Fibroblast of peridontal ligament (primary cell): ENCODE measurements at regions not wholly inside any gene's neighbourhood (a gene's known extent, or its start where the extent isn't known, plus 50 kb on each side); places are given as distances from the start of the nearest gene placed in this dataset.

Experiments used
- DNase-seq: peaks from one replicate; pipeline ENCODE4 v3.0.0-alpha.2; 2010; ENCODE audit errors: extremely low read depth

GRCh38 chr1:186620566-186621350, 59.5 kb downstream of the PTGS2 start:
- DNase-seq = peak; percentile 98

GRCh38 chr1:186618401-186619170, 61.6 kb downstream of the PTGS2 start:
- DNase-seq = peak; percentile 81

GRCh38 chr1:186617926-186618325, 62.3 kb downstream of the PTGS2 start:
- DNase-seq = peak; percentile 57

DNA sequence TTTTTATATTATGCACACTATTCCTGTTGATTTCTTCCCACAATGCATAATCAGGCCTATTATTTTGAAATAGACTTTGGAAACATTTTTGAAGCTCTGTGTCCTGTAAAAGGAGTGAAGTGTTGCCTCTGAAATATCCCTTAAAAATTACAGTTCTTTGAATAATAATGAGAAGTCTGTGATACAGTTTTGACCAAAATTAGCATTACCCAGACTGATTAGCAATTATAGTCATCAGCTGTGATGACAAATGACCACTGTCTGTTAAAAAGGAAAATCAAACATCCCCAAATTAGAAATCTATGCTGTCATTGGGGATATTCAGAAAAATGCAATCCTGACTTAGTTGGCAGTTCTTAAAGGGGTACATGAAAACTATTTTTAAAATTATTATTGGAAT, 63.7 kb downstream of the PTGS2 start:
- DNase-seq = no peak

DNA sequence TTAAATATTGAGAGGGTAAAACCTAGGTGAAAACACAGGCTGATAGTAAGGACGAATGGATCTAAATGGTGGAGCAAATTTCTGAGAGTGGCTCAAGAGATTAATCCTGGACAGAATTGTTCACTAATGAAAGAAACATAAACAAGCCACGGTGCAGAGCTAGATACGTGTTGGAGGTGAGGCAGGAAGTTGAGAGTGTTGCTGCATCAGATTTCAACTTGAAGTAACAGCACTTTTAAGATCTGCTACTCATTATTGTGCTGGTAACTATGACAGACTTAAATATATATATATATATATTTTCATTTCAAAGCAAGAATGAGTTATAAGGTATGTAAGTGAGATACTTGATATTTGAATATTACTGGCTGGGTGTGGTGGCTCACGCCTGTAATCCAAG, 64.9 kb downstream of the PTGS2 start:
- no peak for DNase-seq

GRCh38 chr1:186611156-186611555, 69.1 kb downstream of the PTGS2 start:
- no peak for DNase-seq

DNA sequence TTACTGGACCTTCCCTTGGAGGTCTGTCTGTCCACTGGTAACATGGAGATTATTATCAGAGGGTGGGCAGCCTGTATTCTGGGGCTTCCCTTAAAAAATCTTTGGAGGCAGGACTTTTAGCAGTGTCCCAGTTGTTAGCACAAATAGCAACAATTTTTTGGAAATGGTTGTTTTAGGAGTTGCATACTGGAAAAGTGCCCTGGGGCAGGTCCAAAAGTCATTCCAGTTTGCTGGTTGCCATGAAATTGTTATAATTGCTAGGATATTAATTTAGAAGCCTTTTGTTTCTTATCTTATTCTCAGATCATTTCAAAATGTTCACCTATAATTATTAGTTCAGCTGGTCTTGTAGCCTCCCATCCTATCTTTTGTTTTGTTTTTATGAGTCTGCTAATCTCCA, 71.0 kb downstream of the PTGS2 start:
- DNase-seq = no peak

- peak; percentile 86 for DNase-seq
Observed at GRCh38 chr1:186605762-186606350, 74.4 kb downstream of the PTGS2 start.

DNA sequence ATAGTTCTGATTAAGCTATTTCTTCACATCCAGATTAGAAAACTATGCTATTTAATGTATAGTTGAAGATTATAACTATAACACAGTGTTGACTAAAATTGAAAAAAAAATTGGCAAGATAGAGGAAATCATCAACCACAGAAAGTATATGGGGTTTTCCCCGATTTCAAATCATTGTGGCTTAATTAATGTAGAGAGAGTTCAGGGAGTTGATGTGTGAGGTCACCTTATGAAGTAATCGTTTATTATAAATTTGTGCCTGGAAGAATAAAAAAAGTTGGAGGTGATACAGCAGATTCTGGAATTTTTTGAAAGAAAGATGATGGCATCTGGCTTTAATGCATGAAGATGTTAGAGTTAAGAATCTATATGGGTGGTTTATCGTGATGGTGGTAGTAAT, 84.3 kb downstream of the PTGS2 start:
- DNase-seq = no peak

DNA sequence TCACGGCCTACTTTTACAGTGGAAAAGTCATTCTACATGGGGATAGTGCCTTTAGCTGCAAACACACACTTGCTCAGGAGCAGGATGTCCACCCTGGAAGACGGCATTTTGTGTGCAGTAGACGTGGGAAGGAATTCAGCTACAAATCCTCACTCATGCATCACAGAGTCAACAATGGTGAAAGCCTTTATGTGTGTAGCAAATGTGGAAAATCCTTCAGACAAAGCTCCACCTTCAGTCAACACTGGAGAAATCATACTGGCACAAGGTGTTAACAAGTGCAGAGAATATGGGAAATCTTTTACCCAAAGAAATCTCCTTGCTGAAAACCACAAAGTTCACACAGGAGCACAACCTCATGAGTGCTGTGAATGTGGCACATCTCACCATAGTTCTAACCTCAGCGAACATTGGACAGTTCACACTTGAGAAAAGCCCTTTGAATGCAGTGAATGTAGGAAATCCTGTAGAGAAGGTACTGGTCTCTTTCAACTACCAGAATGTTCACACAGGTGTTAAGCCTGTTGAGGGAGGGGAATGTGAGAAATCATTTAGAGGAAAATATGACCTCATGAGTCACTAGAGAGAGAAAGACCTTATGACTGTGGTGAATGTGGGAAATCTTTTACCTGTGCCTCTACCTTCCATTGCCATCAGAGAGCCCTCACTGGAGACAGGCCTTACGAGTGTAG, 101.8 kb downstream of the PTGS2 start:
- DNase-seq = no peak

DNA sequence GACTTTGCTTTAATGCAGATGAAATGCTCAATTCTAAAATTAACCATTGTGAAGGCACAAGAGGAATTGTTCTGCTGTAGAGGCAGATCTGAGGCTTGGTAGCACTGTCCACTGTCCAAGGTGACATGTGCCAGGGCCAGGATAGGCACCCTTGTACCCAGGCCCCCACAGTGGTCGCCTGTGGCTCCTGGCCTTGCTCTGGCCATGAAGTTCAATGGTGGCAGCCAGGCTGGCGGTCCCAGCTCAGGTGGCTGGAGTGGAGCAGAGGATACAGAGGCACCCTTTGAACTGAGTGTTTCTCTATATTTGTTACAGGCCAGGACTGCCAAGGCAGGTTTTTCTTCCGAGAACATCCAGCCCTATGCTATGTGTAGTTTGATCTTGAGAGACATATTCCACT, 102.6 kb downstream of the PTGS2 start:
- DNase-seq = no peak

DNA sequence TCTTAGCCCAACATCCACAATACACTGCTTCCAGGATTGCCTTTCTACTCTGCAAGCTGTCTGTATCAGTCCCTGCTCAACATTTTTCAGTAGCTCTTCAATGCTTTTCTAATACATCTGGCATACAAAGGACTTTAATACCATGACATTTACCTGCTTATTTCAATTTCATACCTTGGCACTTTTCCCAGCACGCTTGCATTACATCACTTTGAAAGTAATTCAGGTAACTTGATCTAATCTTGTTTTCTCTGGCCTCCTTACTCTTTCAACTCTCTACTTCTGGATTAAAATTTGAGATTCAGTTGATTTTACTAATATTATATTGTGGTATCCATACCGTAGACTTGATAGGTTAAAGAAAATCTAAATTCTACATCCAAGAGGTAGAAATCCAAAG, 103.0 kb downstream of the PTGS2 start:
- no peak for DNase-seq

- DNase-seq = peak; percentile 50
Observed at GRCh38 chr1:186575348-186575747, 104.9 kb downstream of the PTGS2 start.

- DNase-seq = no peak
Observed at GRCh38 chr1:186574926-186575325, 105.3 kb downstream of the PTGS2 start.

DNA sequence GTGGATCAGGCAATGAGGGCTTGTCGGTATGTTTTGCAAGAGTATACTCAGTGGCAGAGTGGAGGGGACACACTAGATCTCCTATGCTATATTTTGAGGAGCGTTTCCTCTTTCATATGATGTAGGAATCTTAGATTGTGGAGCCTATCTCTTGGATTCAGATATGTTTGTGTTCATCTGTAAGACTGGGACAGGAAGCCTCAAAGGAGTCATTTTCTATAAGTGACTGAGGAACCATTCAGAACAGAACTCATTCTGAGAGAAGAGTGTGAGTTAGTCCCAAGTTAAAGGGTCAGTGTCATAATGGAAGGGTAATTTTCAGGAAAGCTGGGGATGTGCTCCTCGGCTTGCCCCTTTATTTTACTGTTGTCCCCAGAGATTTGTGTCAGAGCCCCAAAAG, 107.7 kb downstream of the PTGS2 start:
- DNase-seq = no peak

GRCh38 chr1:186571771-186572170, 108.5 kb downstream of the PTGS2 start:
- DNase-seq = no peak

- DNase-seq = no peak
Observed at GRCh38 chr1:186569856-186570255, 108.9 kb upstream of the PDC start.

DNA sequence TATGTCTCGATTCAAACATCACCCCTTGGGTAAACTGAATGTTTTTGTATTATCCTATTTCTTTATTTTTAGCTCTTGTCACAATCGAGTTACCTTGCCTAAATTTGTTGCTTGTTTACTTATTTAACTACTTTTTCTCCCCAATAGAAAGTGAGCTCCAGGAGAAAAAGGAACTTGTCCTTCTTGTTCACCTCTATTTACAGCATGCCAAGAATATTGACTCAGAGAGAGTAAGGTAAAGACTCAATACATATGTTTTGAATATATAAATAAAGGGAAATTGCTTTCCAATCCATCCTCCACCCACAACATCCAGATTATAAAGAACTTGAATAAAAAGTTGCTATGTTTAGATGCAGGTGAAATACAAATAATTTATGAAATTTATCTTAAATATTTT, 107.3 kb upstream of the PDC start:
- DNase-seq = no peak

GRCh38 chr1:186566140-186566855, 105.4 kb upstream of the PDC start:
- no peak for DNase-seq

DNA sequence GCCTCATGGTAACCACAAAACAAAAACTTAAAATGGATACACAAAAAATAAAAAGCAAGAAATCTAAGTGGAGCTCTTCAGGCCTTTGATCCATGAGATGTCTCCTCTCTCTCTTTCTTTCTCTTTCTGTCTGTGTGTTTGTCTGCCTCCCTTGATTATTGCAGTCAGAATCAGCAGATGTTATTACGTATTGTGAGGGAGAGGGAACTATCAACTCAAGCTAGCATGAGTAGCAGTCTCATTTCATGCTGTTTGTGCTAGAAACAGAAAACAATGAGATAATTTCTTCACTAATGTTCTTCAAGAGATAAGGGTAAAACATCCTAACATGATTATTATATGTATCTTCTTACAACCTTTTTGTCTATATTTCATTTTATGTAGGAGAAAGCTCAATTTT, 103.7 kb upstream of the PDC start:
- peak; percentile 57 for DNase-seq

- no peak for DNase-seq
Observed at GRCh38 chr1:186559601-186560116, 98.7 kb upstream of the PDC start.
